Sigmoid colon (tissue), 6 donors: ENCODE measurements at regions not wholly inside any gene's neighbourhood (a gene's known extent, or its start where the extent isn't known, plus 50 kb on each side); places are given as distances from the start of the nearest gene placed in this dataset.
A peak's percentile ranks its signal among the peaks of the same experiment; 100 is the strongest.

Experiments used
- DNase-seq: peaks from one replicate; pipeline ENCODE4 v3.0.0-alpha.2; 2019
- H3K27ac ChIP-seq, 4 donors: fragments of 200-600 bp; sonication (generic); one replicate each; pipeline ENCODE4 v1.5.1; 2016 to 2019; ENCODE audit warnings: mild to moderate bottlenecking in 1 of 4
- H3K27me3 ChIP-seq, 3 donors: fragments of 200-600 bp; sonication (generic); one replicate each; pipeline ENCODE4 v1.5.1; 2019; ENCODE audit warnings: mild to moderate bottlenecking in 1 of 3
- H3K36me3 ChIP-seq, 4 donors: fragments of 200-600 bp; sonication (generic); one replicate each; pipeline ENCODE4 v1.5.1; 2016 to 2019
- H3K4me1 ChIP-seq, 4 donors: fragments of 200-600 bp; sonication (generic); one replicate each; pipeline ENCODE4 v1.5.1; 2017 to 2019
- H3K4me3 ChIP-seq, 4 donors: fragments of 200-600 bp; sonication (generic); one replicate each; pipeline ENCODE4 v1.5.1; 2017 to 2019; ENCODE audit warnings: mild to moderate bottlenecking in 2 of 4, moderate library complexity in 1 of 4
- H3K9me3 ChIP-seq, 4 donors: fragments of 200-600 bp in 3 of 4; sonication (generic) in 3 of 4; one replicate each; pipeline versions ENCODE4 v1.5.1 to v1.6.1; 2013 to 2019
- EP300 ChIP-seq, 4 donors: sonication (generic); formaldehyde crosslinking; IDR thresholded peaks; one replicate each; pipeline ENCODE4 v1.6.1; 2017; ENCODE audit warnings: antibody characterized with exemption in 4 of 4
- POLR2A ChIP-seq, 2 donors: fragments of 450-650 bp; IDR thresholded peaks; one replicate each; pipeline ENCODE4 v1.6.1; 2016; ENCODE audit warnings: antibody characterized with exemption in 2 of 2, mild to moderate bottlenecking in 2 of 2, moderate library complexity in 2 of 2
- POLR2AphosphoS5 ChIP-seq, 4 donors: sonication (generic); formaldehyde crosslinking; IDR thresholded peaks; one replicate each; pipeline ENCODE4 v1.6.1; 2017; ENCODE audit warnings: antibody characterized with exemption in 4 of 4
- WGBS, 2 donors: extraction: QIAGEN DNeasy Blood & Tissue Kit; methylation state at CpG; one replicate each; pipeline ENCODE4 v1.1.7; 2013; 5-methylcytosine and 5-hydroxymethylcytosine counted together
- intact Hi-C: fragments of 100-400 bp; cut with DNase I; formaldehyde crosslinking; loops from one replicate; pipeline ENCODE4 v1.15.1; 2023
- TF ChIP-seq, protein P1 (sequence below), 4 experiments: fragments of 450-650 bp in 3 of 4; fragments of 200-600 bp in 1 of 4; IDR thresholded peaks; one replicate each; pipeline ENCODE4 v1.5.1; 2016 to 2019; ENCODE audit warnings: antibody characterized with exemption in 4 of 4, mild to moderate bottlenecking in 3 of 4, moderate library complexity in 2 of 4
- donor health status: healthy with polysubstance abuse.
- donor health status: healthy.

- H3K27me3 ChIP-seq, result no peaks in the 10 kb centered on the region
- H3K9me3 ChIP-seq, result no peaks in the 10 kb centered on the region
- H3K36me3 ChIP-seq, result no peaks in the 10 kb centered on the region
- intact Hi-C loops, result no loop called here
- 85 to 87% methylated on average over 4 of the region's 4 CpGs for WGBS, 2 donors
- no peak overlapping the region for H3K4me3 ChIP-seq
- DNase-seq, result no peak
- H3K4me1 ChIP-seq, result no peaks in the 10 kb centered on the region
- no peak overlapping the region for H3K27ac ChIP-seq
- TF ChIP-seq POLR2AphosphoS5 (IDR thresholded peaks at IDR 0.05), result no peak
- TF ChIP-seq POLR2A (IDR thresholded peaks at IDR 0.05), result no peak
- TF ChIP-seq EP300 (IDR thresholded peaks at IDR 0.05), result no peak
- TF ChIP-seq, protein P1, sequence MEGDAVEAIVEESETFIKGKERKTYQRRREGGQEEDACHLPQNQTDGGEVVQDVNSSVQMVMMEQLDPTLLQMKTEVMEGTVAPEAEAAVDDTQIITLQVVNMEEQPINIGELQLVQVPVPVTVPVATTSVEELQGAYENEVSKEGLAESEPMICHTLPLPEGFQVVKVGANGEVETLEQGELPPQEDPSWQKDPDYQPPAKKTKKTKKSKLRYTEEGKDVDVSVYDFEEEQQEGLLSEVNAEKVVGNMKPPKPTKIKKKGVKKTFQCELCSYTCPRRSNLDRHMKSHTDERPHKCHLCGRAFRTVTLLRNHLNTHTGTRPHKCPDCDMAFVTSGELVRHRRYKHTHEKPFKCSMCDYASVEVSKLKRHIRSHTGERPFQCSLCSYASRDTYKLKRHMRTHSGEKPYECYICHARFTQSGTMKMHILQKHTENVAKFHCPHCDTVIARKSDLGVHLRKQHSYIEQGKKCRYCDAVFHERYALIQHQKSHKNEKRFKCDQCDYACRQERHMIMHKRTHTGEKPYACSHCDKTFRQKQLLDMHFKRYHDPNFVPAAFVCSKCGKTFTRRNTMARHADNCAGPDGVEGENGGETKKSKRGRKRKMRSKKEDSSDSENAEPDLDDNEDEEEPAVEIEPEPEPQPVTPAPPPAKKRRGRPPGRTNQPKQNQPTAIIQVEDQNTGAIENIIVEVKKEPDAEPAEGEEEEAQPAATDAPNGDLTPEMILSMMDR (IDR thresholded peaks at IDR 0.05), result no peak
Observed at GRCh38 chr6:138580040-138580439, 80.7 kb upstream of the NHSL1 start.

DNA sequence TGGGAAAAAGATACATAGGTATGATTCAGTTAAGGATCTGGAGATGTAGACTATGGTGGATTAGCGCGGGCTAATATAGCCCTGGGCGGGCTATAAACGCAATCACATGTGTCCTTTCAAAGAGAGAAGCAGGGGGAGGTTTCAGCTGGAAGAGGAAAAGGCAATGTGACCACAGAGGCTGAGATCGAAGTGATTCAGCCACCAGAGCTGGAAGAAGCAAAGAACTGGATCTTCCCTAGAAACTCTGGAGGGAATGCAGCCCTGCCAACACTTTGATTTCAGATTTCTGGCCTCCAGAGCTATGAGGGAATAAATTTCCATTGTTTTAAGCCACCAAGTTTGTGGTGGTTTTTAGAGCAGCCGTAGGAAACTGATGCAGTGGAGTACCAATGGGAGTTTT lies 81.5 kb upstream of the NHSL1 start:
- H3K27ac ChIP-seq, result no peak overlapping the region
- no peaks in the 10 kb centered on the region for H3K9me3 ChIP-seq
- no peak for TF ChIP-seq POLR2A (IDR thresholded peaks at IDR 0.05)
- TF ChIP-seq, protein P1 (IDR thresholded peaks at IDR 0.05), result no peak
- TF ChIP-seq EP300 (IDR thresholded peaks at IDR 0.05), result no peak
- TF ChIP-seq POLR2AphosphoS5 (IDR thresholded peaks at IDR 0.05), result no peak
- H3K4me1 ChIP-seq, result no peaks in the 10 kb centered on the region
- no peak overlapping the region for H3K4me3 ChIP-seq
- H3K36me3 ChIP-seq, result no peaks in the 10 kb centered on the region
- no peaks in the 10 kb centered on the region for H3K27me3 ChIP-seq
- 90 to 95% methylated on average over 6 of the region's 6 CpGs for WGBS, 2 donors
- intact Hi-C loops, result no loop called here
- DNase-seq, result no peak

GRCh38 chr6:138582573-138582972 lies 83.3 kb upstream of the NHSL1 start:
- H3K9me3 ChIP-seq, result no peaks in the 10 kb centered on the region
- no peak overlapping the region for H3K4me3 ChIP-seq
- intact Hi-C loops, result no loop called here
- WGBS, 2 donors, result 93 to 95% methylated on average over 4 of the region's 4 CpGs
- no peaks in the 10 kb centered on the region for H3K36me3 ChIP-seq
- no peaks in the 10 kb centered on the region for H3K27me3 ChIP-seq
- no peak overlapping the region for H3K27ac ChIP-seq
- no peaks in the 10 kb centered on the region for H3K4me1 ChIP-seq
- no peak for DNase-seq
- TF ChIP-seq EP300 (IDR thresholded peaks at IDR 0.05) (no peak), POLR2A (IDR thresholded peaks at IDR 0.05) (no peak), POLR2AphosphoS5 (IDR thresholded peaks at IDR 0.05) (no peak)
- TF ChIP-seq, protein P1 (IDR thresholded peaks at IDR 0.05), result no peak

DNA sequence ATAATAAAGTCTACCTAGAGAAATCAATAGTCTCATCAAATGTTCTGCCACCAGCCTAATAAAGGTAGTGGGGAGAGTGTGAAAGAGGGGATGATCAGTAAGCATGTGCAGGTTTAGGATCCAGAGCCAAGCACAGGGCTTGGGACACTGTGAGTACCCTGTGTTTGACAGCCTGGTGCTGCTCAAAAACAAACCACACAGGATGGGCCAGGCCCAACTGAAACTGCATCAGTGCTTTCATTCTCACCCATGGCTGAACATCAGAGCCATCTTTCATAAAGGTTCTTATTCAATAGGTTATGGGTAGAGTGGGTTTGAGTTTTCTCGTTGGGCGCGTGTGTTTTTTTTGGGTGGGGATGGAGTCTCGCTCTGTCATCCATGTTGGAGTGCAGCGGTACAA lies 87.3 kb upstream of the NHSL1 start:
- Histone ChIP-seq H3K36me3 (no peaks in the 10 kb centered on the region), H3K4me1 (no peaks in the 10 kb centered on the region), H3K9me3 (no peaks in the 10 kb centered on the region), H3K4me3 (no peak overlapping the region), H3K27me3 (no peaks in the 10 kb centered on the region), H3K27ac (no peak overlapping the region)
- WGBS, 2 donors, result 88 to 94% methylated on average over 5 of the region's 5 CpGs
- intact Hi-C loops, result loop anchor here (5.0 kb wide), 1 partner anchor 776 kb away; no protein-coding TSS in a partner anchor
- TF ChIP-seq POLR2AphosphoS5 (IDR thresholded peaks at IDR 0.05), result no peak
- TF ChIP-seq, protein P1 (IDR thresholded peaks at IDR 0.05), result no peak
- no peak for TF ChIP-seq POLR2A (IDR thresholded peaks at IDR 0.05)
- TF ChIP-seq EP300 (IDR thresholded peaks at IDR 0.05), result no peak
- no peak for DNase-seq

- H3K27ac ChIP-seq, result no peak overlapping the region
- H3K9me3 ChIP-seq, result no peaks in the 10 kb centered on the region
- H3K27me3 ChIP-seq, result no peaks in the 10 kb centered on the region
- intact Hi-C loops, result loop anchor here (1.0 to 5.0 kb wide), 2 partner anchors 160 to 773 kb away; no protein-coding TSS in a partner anchor
- no peaks in the 10 kb centered on the region for H3K36me3 ChIP-seq
- H3K4me1 ChIP-seq, result peaks cover 0 to 6% (median 0%) of the 10 kb centered on the region in 4 donors
- DNase-seq, result peak; percentile 70
- 38 to 52% methylated on average over 13 of the region's 13 CpGs for WGBS, 2 donors
- no peak overlapping the region for H3K4me3 ChIP-seq
- no peak for TF ChIP-seq POLR2AphosphoS5 (IDR thresholded peaks at IDR 0.05)
- TF ChIP-seq, protein P1 (IDR thresholded peaks at IDR 0.05), result peak; percentile 76 to 92 (median 86)
Observed at GRCh38 chr6:138588805-138589434, 89.6 kb upstream of the NHSL1 start.
